AG04450 (cell line): ENCODE measurements at regions not wholly inside any gene's neighbourhood (a gene's known extent, or its start where the extent isn't known, plus 50 kb on each side); places are given as distances from the start of the nearest gene placed in this dataset.

Experiments used
- CTCF ChIA-PET: fragments of 300-600, 350-600 bp; formaldehyde crosslinking; extraction: SDS; loops from one replicate; lab custom pipeline; 2022; ENCODE audit warnings: antibody characterized with exemption, inconsistent platforms; lab: Charles Lee
- POLR2A ChIA-PET: fragments of 350-600 bp; formaldehyde crosslinking; extraction: SDS; loops from one replicate; lab custom pipeline; 2021; ENCODE audit warnings: antibody characterized with exemption, inconsistent platforms; lab: Yijun Ruan, JAX
- DNase-seq: peaks from one replicate; pipeline ENCODE4 v3.0.0-alpha.2; 2011; ENCODE audit warnings: low read depth, low spot score
- H3K27ac ChIP-seq: one replicate; pipeline ENCODE4 v1.5.1; 2012; ENCODE audit warnings: low read depth, low read length, control low read depth
- H3K27me3 ChIP-seq: one replicate; pipeline ENCODE4 v1.6.0; 2012; ENCODE audit warnings: low read length; ENCODE audit not compliant: control insufficient read depth, insufficient read depth
- H3K4me3 ChIP-seq: 2 replicates; pipeline ENCODE4 v1.5.1; 2011; ENCODE audit warnings: mild to moderate bottlenecking, low read depth, low read length, control low read depth
- H3K9me3 ChIP-seq: 2 replicates; pipeline ENCODE4 v1.5.1; 2012; ENCODE audit warnings: low read length; ENCODE audit not compliant: control insufficient read depth, insufficient read depth
- TF ChIP-seq, protein P1 (sequence below): IDR thresholded peaks from 2 replicates; pipeline ENCODE4 v1.5.1; 2011; ENCODE audit warnings: low read depth, low read length, control low read depth, inconsistent platforms

GRCh38 chr10:7479861-7480598 is 69.2 kb upstream of the SFMBT2 start:
- TF ChIP-seq, protein P1, sequence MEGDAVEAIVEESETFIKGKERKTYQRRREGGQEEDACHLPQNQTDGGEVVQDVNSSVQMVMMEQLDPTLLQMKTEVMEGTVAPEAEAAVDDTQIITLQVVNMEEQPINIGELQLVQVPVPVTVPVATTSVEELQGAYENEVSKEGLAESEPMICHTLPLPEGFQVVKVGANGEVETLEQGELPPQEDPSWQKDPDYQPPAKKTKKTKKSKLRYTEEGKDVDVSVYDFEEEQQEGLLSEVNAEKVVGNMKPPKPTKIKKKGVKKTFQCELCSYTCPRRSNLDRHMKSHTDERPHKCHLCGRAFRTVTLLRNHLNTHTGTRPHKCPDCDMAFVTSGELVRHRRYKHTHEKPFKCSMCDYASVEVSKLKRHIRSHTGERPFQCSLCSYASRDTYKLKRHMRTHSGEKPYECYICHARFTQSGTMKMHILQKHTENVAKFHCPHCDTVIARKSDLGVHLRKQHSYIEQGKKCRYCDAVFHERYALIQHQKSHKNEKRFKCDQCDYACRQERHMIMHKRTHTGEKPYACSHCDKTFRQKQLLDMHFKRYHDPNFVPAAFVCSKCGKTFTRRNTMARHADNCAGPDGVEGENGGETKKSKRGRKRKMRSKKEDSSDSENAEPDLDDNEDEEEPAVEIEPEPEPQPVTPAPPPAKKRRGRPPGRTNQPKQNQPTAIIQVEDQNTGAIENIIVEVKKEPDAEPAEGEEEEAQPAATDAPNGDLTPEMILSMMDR = no peak
- ChIA-PET CTCF (no interaction called here), POLR2A (no interaction called here)
- Histone ChIP-seq H3K9me3 (peaks cover 3% of the 10 kb centered on the region; the same call in 1 of the 2 replicates), H3K27me3 (no peaks in the 10 kb centered on the region), H3K27ac (no peak overlapping the region), H3K4me3 (no peak overlapping the region)
- no peak for DNase-seq

DNA sequence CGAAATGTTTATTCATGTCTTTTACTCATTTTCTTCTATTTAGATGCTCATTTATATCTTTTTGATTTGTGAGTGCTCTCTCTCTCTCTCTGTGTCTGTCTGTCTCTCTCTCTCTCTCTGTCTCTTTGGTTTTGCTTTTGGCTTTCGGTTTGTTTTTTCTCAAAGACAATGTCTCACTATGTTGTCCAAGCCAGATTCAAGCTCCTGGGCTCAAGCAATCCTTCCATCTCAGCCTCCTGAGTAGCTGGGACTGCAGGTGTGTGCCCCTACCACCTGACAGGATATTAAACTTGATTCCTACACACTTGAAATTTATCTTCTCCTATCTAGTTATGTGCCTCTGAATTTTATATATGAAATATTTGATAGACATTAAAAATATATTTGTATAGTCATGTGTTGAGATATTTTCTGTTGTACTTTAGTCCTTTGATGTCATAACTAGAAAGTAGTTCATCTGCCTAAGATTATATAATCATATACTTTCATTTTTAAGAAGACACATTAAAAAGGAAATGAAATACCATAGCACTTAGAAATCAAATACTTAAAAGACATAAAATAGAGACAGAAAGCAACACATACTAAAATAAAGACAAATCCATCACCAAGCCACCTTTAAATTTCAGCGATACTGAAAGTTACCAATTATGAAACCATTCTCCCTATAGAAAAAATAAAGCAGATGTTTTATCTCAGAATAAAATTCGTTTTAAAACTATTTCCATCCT is 68.1 kb upstream of the SFMBT2 start:
- H3K27me3 ChIP-seq = no peaks in the 10 kb centered on the region
- no peak overlapping the region for H3K27ac ChIP-seq
- no peak for DNase-seq
- TF ChIP-seq, protein P1 = no peak
- H3K4me3 ChIP-seq = no peak overlapping the region
- POLR2A ChIA-PET = no interaction called here
- H3K9me3 ChIP-seq = peaks cover 3% of the 10 kb centered on the region; the same call in 1 of the 2 replicates
- CTCF ChIA-PET = no interaction called here

- POLR2A ChIA-PET = no interaction called here
- no peak overlapping the region for H3K4me3 ChIP-seq
- no peaks in the 10 kb centered on the region for H3K27me3 ChIP-seq
- CTCF ChIA-PET = no interaction called here
- DNase-seq = no peak
- TF ChIP-seq, protein P1 = no peak
- H3K9me3 ChIP-seq = no peaks in the 10 kb centered on the region
- no peak overlapping the region for H3K27ac ChIP-seq
Measured at GRCh38 chr10:7477538-7478334, 66.9 kb upstream of the SFMBT2 start.

DNA sequence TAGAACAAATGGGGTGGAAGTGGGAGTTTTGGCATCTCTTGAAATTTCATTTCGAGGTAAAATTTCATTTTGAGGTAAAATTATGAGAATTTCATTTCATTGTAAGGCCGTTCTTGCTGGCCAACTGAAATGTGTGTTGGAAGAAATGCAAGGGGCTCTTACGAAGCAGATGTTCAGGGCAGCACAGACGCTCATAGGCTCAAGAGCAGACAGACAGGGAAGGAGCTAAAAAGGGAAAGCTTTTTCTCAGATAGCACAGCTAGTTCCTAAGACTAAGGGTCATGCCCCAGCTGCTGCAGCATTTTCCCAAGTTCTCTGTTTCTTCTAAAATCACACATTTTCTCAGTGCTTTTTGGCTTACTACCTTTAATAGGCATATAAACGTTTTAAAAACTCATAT is 65.1 kb upstream of the SFMBT2 start:
- CTCF ChIA-PET = no interaction called here
- no peak for DNase-seq
- POLR2A ChIA-PET = no interaction called here

More for the DNA sequence above, 65.1 kb upstream of the SFMBT2 start:
- Histone ChIP-seq H3K4me3 (no peak overlapping the region), H3K27me3 (no peaks in the 10 kb centered on the region), H3K9me3 (no peaks in the 10 kb centered on the region), H3K27ac (no peak overlapping the region)
- TF ChIP-seq, protein P1 = no peak
